OCI-LY1 (cell line): ENCODE measurements at regions not wholly inside any gene's neighbourhood (a gene's known extent, or its start where the extent isn't known, plus 50 kb on each side); places are given as distances from the start of the nearest gene placed in this dataset.

Experiments
- H2AFZ ChIP-seq: fragments of 200-600 bp; sonication (generic), shearing (Covaris generic); 2 replicates; pipeline ENCODE4 v1.6.0; 2014; ENCODE audit warnings: antibody characterized with exemption, mild to moderate bottlenecking, low read length
- H3F3A ChIP-seq: fragments of 200-600 bp; sonication (generic), shearing (Covaris generic); 2 replicates; pipeline ENCODE4 v1.6.0; 2014; ENCODE audit warnings: mild to moderate bottlenecking, antibody characterized with exemption, low read length, moderate library complexity; ENCODE audit not compliant: insufficient read depth
- H3K27ac ChIP-seq: fragments of 200-600 bp; sonication (generic); 2 replicates; pipeline ENCODE4 v1.5.1; 2014; ENCODE audit warnings: low read length, mixed run types, mild to moderate bottlenecking, low read depth; ENCODE audit not compliant: poor library complexity, severe bottlenecking
- H3K27me3 ChIP-seq: fragments of 200-600 bp; sonication (generic); 2 replicates; pipeline ENCODE4 v1.6.0; 2014; ENCODE audit warnings: antibody characterized with exemption, mild to moderate bottlenecking, low read length, moderate library complexity; ENCODE audit not compliant: insufficient read depth
- H3K36me3 ChIP-seq: fragments of 200-600 bp; sonication (generic); 2 replicates; pipeline ENCODE4 v1.6.1; 2014; ENCODE audit warnings: mild to moderate bottlenecking, antibody characterized with exemption, low read length, moderate library complexity, mixed read lengths; ENCODE audit not compliant: insufficient read depth
- H3K4me1 ChIP-seq: fragments of 200-600 bp; sonication (generic); 2 replicates; pipeline ENCODE4 v1.5.1; 2014; ENCODE audit warnings: mild to moderate bottlenecking, low read length, moderate library complexity; ENCODE audit not compliant: insufficient read depth, severe bottlenecking
- H3K4me2 ChIP-seq: fragments of 200-600 bp; sonication (generic), shearing (Covaris generic); 2 replicates; pipeline ENCODE4 v1.6.1; 2014; ENCODE audit warnings: low read length
- H3K4me3 ChIP-seq: fragments of 200-600 bp; sonication (generic); 2 replicates; pipeline ENCODE4 v1.5.1; 2014; ENCODE audit warnings: low read length, low read depth, mild to moderate bottlenecking, mixed read lengths; ENCODE audit not compliant: poor library complexity, severe bottlenecking
- H3K79me2 ChIP-seq: fragments of 200-600 bp; shearing (Covaris generic); 2 replicates; pipeline ENCODE4 v1.6.1; 2016; ENCODE audit warnings: mixed run types, low read length, mixed read lengths; ENCODE audit not compliant: insufficient read depth
- H3K9ac ChIP-seq: fragments of 200-600 bp; sonication (generic), shearing (Covaris generic); 2 replicates; pipeline ENCODE4 v1.6.1; 2014; ENCODE audit warnings: mild to moderate bottlenecking, low read length, mixed read lengths
- H3K9me2 ChIP-seq: fragments of 200-600 bp; sonication (generic), shearing (Covaris generic); 2 replicates; pipeline ENCODE4 v1.6.1; 2014; ENCODE audit warnings: low read depth, mild to moderate bottlenecking, low read length, mixed read lengths
- H3K9me3 ChIP-seq: fragments of 200-600 bp; shearing (Covaris generic); 2 replicates; pipeline ENCODE4 v1.6.1; 2014; ENCODE audit warnings: low read length, mixed read lengths
- H4K20me1 ChIP-seq: fragments of 200-600 bp; sonication (generic), shearing (Covaris generic); 2 replicates; pipeline ENCODE4 v1.6.0; 2016; ENCODE audit warnings: mild to moderate bottlenecking, low read length; ENCODE audit not compliant: insufficient read depth
- EZH2 ChIP-seq: fragments of 200-600 bp; sonication (generic), shearing (Covaris generic); IDR thresholded peaks from 2 replicates; pipeline ENCODE4 v1.8.0; 2017; ENCODE audit warnings: borderline replicate concordance, mixed run types, mild to moderate bottlenecking, antibody characterized with exemption, low read length, moderate library complexity, mixed read lengths
- TF ChIP-seq, protein P1 (sequence below): fragments of 200-600 bp; sonication (generic), shearing (Covaris generic); IDR thresholded peaks from 2 replicates; pipeline ENCODE4 v1.5.1; 2017; ENCODE audit warnings: mild to moderate bottlenecking, antibody characterized with exemption, low read length, moderate library complexity, mixed read lengths

DNA sequence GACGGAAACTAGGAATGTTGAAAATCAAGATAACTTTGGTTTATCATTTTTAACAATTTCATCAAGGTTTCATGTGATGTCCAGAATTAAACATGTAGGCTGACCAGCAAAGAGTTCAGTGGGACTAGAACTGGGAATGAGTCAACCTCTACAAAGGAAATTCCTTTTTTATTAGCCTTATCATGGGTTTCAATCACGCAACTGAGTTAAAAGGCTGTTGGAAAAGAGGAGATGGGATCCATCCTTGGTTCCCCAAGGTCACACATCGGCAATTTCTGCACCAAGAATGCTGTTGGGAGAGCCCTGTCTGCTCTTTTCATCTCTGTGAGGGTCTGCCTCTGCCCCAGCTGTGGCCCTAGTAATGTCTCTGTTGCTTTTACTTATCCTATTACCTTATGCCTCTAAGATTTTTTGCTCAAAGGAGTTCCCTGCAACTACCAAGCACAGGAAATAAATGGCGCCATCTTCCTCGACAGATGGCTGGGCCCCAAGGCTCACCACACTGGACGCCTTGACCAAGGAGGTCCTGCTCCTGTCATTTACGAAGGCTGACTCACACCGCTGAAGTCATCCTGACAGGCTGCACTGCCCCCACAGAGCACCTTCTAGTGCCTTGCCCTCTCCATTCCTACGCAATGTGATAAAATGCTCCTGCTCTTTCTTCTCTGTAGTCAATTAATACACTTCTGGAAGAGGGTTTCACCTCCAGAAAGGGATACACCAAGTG is 367.4 kb downstream of the GXYLT1 start:
- Histone ChIP-seq H3K4me3 (no peak overlapping the region), H3K4me2 (no peak overlapping the region), H3K27me3 (no peaks in the 10 kb centered on the region; the same call in 1 of the 2 replicates), H3K9me3 (no peaks in the 10 kb centered on the region), H3K27ac (no peak overlapping the region), H4K20me1 (no peaks in the 10 kb centered on the region), H3K9ac (no peak overlapping the region), H3K4me1 (no peaks in the 10 kb centered on the region), H2AFZ (no peak overlapping the region), H3F3A (no peaks in the 10 kb centered on the region), H3K79me2 (no peaks in the 10 kb centered on the region), H3K9me2 (no peaks in the 10 kb centered on the region), H3K36me3 (no peaks in the 10 kb centered on the region)
- TF ChIP-seq, protein P1, sequence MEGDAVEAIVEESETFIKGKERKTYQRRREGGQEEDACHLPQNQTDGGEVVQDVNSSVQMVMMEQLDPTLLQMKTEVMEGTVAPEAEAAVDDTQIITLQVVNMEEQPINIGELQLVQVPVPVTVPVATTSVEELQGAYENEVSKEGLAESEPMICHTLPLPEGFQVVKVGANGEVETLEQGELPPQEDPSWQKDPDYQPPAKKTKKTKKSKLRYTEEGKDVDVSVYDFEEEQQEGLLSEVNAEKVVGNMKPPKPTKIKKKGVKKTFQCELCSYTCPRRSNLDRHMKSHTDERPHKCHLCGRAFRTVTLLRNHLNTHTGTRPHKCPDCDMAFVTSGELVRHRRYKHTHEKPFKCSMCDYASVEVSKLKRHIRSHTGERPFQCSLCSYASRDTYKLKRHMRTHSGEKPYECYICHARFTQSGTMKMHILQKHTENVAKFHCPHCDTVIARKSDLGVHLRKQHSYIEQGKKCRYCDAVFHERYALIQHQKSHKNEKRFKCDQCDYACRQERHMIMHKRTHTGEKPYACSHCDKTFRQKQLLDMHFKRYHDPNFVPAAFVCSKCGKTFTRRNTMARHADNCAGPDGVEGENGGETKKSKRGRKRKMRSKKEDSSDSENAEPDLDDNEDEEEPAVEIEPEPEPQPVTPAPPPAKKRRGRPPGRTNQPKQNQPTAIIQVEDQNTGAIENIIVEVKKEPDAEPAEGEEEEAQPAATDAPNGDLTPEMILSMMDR: no peak
- no peak for TF ChIP-seq EZH2

DNA sequence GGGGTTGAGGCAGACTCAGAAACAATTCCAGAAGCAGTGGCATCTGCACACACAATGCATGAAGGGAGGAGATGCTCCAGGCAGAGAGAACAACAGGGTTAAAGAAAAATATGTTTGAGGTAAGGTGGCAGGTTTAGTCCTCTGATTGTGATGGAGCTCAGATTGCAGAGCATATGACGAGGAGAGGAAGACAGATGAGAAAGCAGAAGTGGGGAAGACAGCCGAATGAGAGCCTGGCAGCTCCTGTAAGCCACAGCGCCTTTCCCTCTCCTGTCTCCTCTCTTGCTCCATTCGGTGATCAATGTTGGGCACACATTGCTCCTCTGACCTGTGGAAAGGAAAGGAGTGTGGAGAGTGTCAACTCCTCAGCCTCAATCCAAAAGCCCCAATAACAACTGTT is 372.2 kb downstream of the GXYLT1 start:
- Histone ChIP-seq H2AFZ (no peak overlapping the region), H3K27me3 (no peaks in the 10 kb centered on the region; the same call in 1 of the 2 replicates), H3K9me2 (no peaks in the 10 kb centered on the region), H3K9me3 (no peaks in the 10 kb centered on the region), H3K79me2 (no peaks in the 10 kb centered on the region), H3F3A (no peaks in the 10 kb centered on the region), H3K36me3 (no peaks in the 10 kb centered on the region), H3K4me3 (no peak overlapping the region), H3K9ac (no peak overlapping the region), H3K4me1 (no peaks in the 10 kb centered on the region), H3K4me2 (no peak overlapping the region), H3K27ac (no peak overlapping the region), H4K20me1 (no peaks in the 10 kb centered on the region)
- TF ChIP-seq EZH2: no peak

DNA sequence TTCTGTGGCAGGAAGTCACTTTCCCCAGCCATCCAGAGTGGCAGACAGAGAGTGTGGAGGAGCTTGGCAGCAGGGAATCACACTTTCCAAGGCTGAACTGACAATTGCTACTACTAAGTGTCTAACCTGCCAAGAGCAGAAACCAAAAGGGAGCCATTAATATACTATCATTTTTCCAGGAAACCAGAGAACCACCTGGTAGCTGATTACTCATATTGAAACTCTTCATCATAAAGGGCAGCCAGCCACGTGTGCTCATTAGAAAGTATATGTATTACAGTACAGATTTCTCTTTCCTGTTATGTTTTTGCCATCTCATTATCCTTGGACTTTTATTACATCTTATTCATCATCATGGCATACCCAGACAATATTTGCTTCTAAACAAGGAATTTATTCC is 374.9 kb downstream of the GXYLT1 start:
- TF ChIP-seq, protein P1: no peak
- no peak for TF ChIP-seq EZH2
- Histone ChIP-seq H3K9ac (no peak overlapping the region), H4K20me1 (no peaks in the 10 kb centered on the region), H3K4me2 (no peak overlapping the region), H3K27ac (no peak overlapping the region), H3K4me1 (no peaks in the 10 kb centered on the region), H3K36me3 (no peaks in the 10 kb centered on the region), H3K4me3 (no peak overlapping the region), H3K9me2 (no peaks in the 10 kb centered on the region), H3K27me3 (peaks cover 5% of the 10 kb centered on the region; the same call in 1 of the 2 replicates), H3F3A (no peaks in the 10 kb centered on the region), H3K9me3 (no peaks in the 10 kb centered on the region), H3K79me2 (no peaks in the 10 kb centered on the region), H2AFZ (no peak overlapping the region)

DNA sequence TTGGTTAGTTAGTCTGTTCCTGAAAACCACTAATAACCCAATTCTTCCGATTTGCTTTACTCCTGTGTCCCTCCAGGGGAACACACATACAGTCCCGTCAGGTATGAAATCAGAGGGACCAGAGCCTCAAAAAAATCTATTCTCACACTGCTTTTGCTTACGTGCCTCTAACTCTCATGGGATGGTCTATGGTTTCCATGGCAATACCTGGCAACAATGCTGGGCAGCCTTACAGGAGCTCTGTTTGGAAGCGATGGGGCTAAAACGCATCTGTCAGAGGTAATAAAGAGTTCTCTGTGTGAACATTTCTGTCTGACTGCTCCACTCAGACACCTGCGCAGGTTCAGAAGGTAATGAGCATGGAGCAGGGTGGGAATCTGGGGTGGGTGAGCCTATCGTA is 376.2 kb downstream of the GXYLT1 start:
- H3F3A ChIP-seq: no peaks in the 10 kb centered on the region
- peaks cover 5% of the 10 kb centered on the region; the same call in 1 of the 2 replicates for H3K27me3 ChIP-seq
- H3K27ac ChIP-seq: no peak overlapping the region
- H3K9me3 ChIP-seq: no peaks in the 10 kb centered on the region
- H3K9me2 ChIP-seq: no peaks in the 10 kb centered on the region
- H3K79me2 ChIP-seq: no peaks in the 10 kb centered on the region
- H3K4me2 ChIP-seq: no peak overlapping the region
- H3K4me1 ChIP-seq: no peaks in the 10 kb centered on the region
- TF ChIP-seq, protein P1: no peak
- TF ChIP-seq EZH2: no peak
- H3K4me3 ChIP-seq: no peak overlapping the region
- no peaks in the 10 kb centered on the region for H4K20me1 ChIP-seq
- no peak overlapping the region for H2AFZ ChIP-seq
- H3K9ac ChIP-seq: no peak overlapping the region
- H3K36me3 ChIP-seq: no peaks in the 10 kb centered on the region
